HTR-8/SVneo (cell line): ENCODE measurements at regions not wholly inside any gene's neighbourhood (a gene's known extent, or its start where the extent isn't known, plus 50 kb on each side); places are given as distances from the start of the nearest gene placed in this dataset.
"Not testable (repeated sequence)": the region's sequence is repeated elsewhere in the genome, so short reads cannot be mapped to it uniquely, and the experiment has no call there.

Experiments used
- DNase-seq: peaks from one replicate; pipeline ENCODE4 v3.0.0; 2011; ENCODE audit warnings: low spot score, mixed read lengths; ENCODE audit not compliant: insufficient read length
- FAIRE-seq: peaks from 2 replicates; lab custom pipeline; 2011; peaks lifted over from hg19 to GRCh38; lab: Jason Lieb, UNC

GRCh38 chr4:132797856-132798255 lies 351.2 kb upstream of the PCDH10 start:
- DNase-seq, result no peak
- FAIRE-seq, result no peak

- DNase-seq (no peak), FAIRE-seq (no peak)
Measured at GRCh38 chr4:132809298-132810032, 339.6 kb upstream of the PCDH10 start.

GRCh38 chr4:132813061-132813460 lies 336.0 kb upstream of the PCDH10 start:
- FAIRE-seq, result not testable (repeated sequence)

GRCh38 chr4:132818091-132818490 lies 331.0 kb upstream of the PCDH10 start:
- no peak for FAIRE-seq
- no peak for DNase-seq

More at GRCh38 chr4:132813061-132813460, 336.0 kb upstream of the PCDH10 start:
- not testable (repeated sequence) for DNase-seq

GRCh38 chr4:132823419-132823818 lies 325.7 kb upstream of the PCDH10 start:
- DNase-seq, result no peak
- no peak for FAIRE-seq

- DNase-seq (no peak), FAIRE-seq (no peak)
Measured at GRCh38 chr4:132824761-132825160, 324.3 kb upstream of the PCDH10 start.

- no peak for DNase-seq
Measured at GRCh38 chr4:132827522-132827921, 321.6 kb upstream of the PCDH10 start.

GRCh38 chr4:132838244-132838643 lies 310.9 kb upstream of the PCDH10 start:
- FAIRE-seq (no peak), DNase-seq (no peak)

More at GRCh38 chr4:132827522-132827921, 321.6 kb upstream of the PCDH10 start:
- FAIRE-seq, result no peak

GRCh38 chr4:132839070-132839469 lies 310.0 kb upstream of the PCDH10 start:
- DNase-seq (no peak), FAIRE-seq (no peak)

- DNase-seq, result no peak
- FAIRE-seq, result no peak
Measured at GRCh38 chr4:132859929-132860328, 289.2 kb upstream of the PCDH10 start.

GRCh38 chr4:132860976-132861375 lies 288.1 kb upstream of the PCDH10 start:
- DNase-seq (no peak), FAIRE-seq (no peak)

- no peak for FAIRE-seq
- no peak for DNase-seq
Measured at GRCh38 chr4:132863619-132864018, 285.5 kb upstream of the PCDH10 start.

GRCh38 chr4:132865458-132865857 lies 283.6 kb upstream of the PCDH10 start:
- no peak for FAIRE-seq
- DNase-seq, result no peak

- DNase-seq (no peak), FAIRE-seq (no peak)
Measured at GRCh38 chr4:132865922-132866321, 283.2 kb upstream of the PCDH10 start.

GRCh38 chr4:132866616-132867015 lies 282.5 kb upstream of the PCDH10 start:
- no peak for FAIRE-seq

GRCh38 chr4:132893787-132894186 lies 255.3 kb upstream of the PCDH10 start:
- DNase-seq (no peak), FAIRE-seq (no peak)

More at GRCh38 chr4:132866616-132867015, 282.5 kb upstream of the PCDH10 start:
- DNase-seq, result no peak

GRCh38 chr4:132901224-132901623 lies 247.9 kb upstream of the PCDH10 start:
- DNase-seq, result no peak

GRCh38 chr4:132910229-132910748 lies 238.8 kb upstream of the PCDH10 start:
- no peak for FAIRE-seq
- no peak for DNase-seq

More at GRCh38 chr4:132901224-132901623, 247.9 kb upstream of the PCDH10 start:
- no peak for FAIRE-seq

- FAIRE-seq, result no peak
Measured at GRCh38 chr4:132918096-132918495, 231.0 kb upstream of the PCDH10 start.

GRCh38 chr4:132923516-132923915 lies 225.6 kb upstream of the PCDH10 start:
- DNase-seq (no peak), FAIRE-seq (no peak)

More at GRCh38 chr4:132918096-132918495, 231.0 kb upstream of the PCDH10 start:
- no peak for DNase-seq

GRCh38 chr4:132934911-132935310 lies 214.2 kb upstream of the PCDH10 start:
- DNase-seq, result no peak
- no peak for FAIRE-seq

GRCh38 chr4:132955146-132955545 lies 193.9 kb upstream of the PCDH10 start:
- DNase-seq (no peak), FAIRE-seq (no peak)
